GM13976 (cell line): ENCODE measurements at regions not wholly inside any gene's neighbourhood (a gene's known extent, or its start where the extent isn't known, plus 50 kb on each side); places are given as distances from the start of the nearest gene placed in this dataset.

ENCODE experiments used
- DNase-seq: peaks from one replicate; pipeline ENCODE4 v3.0.0; 2012; ENCODE audit warnings: low spot score
- in situ Hi-C: fragments of 300-500 bp; cut with MboI; formaldehyde crosslinking; loops from one replicate; pipeline ENCODE4 v1.12.0; 2022; ENCODE audit warnings: low sequenced_read_pairs, mixed read lengths, inconsistent platforms; ENCODE audit not compliant: unreplicated experiment
- TF ChIP-seq, protein P1 (sequence below): IDR thresholded peaks from 2 replicates; pipeline ENCODE4 v1.5.1; 2012; ENCODE audit warnings: borderline replicate concordance, mild to moderate bottlenecking; ENCODE audit not compliant: insufficient read depth; ENCODE audit errors: extremely low read depth, missing control alignments, control extremely low read depth

DNA sequence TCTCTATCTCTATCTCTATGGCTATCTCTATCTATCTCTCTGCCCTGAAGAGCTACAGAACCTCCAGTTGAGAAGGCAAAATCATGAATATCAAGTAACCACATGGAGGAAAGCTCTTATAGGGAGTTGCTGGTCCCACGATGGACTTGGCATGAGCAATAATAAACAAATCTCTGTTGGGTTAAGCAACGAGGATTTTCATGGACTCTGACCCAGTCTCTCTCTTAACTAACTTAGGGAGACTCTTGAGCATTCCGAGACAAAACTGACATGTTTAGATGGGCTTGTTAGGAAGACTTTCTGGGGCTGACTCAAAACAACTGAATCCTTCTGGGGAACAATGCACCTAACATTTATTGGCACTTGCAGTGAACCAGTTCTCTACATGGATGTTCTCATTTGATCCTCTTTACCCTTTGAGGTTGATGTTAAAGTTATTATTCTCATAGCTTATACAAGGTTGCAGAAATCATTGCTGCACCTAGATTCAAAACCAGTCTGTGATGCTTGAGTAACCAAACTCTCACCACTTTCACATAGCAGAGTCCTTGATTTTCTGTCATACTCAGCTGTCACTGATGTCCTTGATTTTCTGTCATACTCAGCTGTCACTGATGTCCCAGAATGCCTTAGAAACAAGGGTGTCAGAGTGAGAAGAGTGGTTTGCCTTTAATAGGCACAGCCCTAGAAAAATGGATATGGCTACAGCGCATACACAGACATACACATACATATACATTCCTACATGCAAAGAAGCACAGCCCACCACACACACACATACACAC, 354.6 kb upstream of the MAF start:
- DNase-seq = no peak
- TF ChIP-seq, protein P1, sequence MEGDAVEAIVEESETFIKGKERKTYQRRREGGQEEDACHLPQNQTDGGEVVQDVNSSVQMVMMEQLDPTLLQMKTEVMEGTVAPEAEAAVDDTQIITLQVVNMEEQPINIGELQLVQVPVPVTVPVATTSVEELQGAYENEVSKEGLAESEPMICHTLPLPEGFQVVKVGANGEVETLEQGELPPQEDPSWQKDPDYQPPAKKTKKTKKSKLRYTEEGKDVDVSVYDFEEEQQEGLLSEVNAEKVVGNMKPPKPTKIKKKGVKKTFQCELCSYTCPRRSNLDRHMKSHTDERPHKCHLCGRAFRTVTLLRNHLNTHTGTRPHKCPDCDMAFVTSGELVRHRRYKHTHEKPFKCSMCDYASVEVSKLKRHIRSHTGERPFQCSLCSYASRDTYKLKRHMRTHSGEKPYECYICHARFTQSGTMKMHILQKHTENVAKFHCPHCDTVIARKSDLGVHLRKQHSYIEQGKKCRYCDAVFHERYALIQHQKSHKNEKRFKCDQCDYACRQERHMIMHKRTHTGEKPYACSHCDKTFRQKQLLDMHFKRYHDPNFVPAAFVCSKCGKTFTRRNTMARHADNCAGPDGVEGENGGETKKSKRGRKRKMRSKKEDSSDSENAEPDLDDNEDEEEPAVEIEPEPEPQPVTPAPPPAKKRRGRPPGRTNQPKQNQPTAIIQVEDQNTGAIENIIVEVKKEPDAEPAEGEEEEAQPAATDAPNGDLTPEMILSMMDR = no peak
- in situ Hi-C loops = no loop called here

DNA sequence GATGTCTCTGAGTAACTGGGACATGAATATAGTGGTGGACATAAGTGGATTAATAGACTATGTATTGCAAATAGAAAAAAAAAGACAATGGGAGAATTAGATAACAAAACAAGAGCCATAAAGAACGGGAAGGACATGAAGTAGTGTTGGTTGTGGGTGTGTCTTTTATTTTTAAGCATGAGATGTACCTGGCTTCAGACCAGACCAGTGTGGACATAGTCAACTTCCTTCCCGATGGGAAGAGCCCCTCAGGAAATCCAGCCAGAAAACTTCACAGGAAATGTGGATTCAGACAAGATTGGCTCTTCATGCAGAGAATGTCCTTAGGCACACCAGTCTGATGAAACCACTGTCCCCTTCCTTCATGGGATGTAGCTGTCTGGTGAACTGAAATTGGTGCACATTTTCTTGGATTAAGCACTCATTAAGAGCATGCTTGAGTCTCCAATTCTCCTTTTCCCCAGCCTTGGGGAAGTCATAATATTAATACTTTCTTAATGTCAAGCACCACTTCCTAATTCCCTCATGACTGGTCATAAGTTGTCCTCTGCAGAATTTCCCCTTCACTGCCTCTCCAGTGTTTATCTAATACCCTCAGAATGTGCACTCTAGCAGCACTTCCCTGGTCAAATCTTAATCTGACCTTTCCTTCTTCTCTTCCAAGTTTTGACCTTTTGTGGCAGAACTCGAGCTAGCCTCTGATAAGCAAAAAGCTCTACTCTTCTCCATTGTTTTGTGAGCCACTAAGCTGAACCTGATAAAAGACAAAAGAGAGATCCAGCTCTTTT, 350.6 kb upstream of the MAF start:
- no peak for DNase-seq
- TF ChIP-seq, protein P1 = no peak
- in situ Hi-C loops = no loop called here

DNA sequence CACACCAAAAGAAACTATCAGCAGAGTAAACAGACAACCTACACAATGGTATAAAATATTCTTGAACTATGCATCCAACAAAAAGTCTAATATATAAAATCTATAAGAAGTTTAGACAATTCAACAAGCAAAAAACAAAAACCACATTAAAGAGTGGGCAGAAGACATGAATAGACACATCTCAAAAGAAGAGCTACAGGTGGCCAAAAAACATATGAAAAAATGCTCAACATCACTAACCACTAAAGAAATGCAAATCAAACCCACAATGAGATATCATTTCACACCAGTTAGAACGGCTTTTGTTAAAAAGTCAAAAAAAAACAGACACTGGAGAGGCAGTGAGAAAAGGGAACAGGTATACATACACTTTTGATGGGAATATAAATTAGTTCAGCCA, 348.9 kb upstream of the MAF start:
- TF ChIP-seq, protein P1 = no peak
- no peak for DNase-seq
- in situ Hi-C loops = no loop called here

DNA sequence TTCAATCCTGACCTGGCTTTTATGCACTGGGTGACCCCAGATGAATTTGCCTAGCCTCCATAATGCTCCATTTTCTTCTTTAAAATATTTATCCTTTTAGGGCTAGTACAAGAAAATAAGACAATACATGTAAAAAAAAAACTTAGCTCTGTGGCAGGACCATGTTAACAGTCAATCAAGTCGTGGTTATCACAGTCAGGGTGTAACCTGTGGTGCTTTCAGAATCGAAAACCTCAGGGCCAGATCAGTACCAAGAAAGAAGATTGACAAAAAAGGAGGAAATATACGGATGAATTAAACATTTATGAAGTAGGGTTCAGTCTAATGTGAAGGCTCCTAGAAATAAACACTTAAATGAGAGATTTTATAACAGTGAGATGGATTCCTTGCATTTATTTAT, 347.2 kb upstream of the MAF start:
- TF ChIP-seq, protein P1 = no peak
- in situ Hi-C loops = no loop called here
- no peak for DNase-seq

DNA sequence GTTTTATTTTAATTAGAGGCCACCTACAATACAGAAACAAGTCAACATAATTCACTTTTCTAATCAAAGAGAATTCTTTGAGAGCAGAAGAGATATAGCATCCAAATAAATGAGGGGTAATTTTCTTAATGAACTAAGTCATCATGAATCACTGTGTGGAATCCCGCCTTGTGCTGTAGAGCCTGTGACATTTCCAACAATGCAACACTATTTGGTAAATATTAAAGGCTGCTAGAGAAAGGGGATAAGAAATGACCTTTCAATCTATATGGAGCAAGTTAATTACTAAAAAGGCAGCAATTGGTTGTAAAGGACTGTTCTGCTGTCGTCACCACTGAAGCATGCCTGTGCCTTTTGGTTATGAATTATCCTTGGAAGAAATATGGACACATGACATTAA, 345.7 kb upstream of the MAF start:
- TF ChIP-seq, protein P1 = no peak
- in situ Hi-C loops = no loop called here
- DNase-seq = no peak

DNA sequence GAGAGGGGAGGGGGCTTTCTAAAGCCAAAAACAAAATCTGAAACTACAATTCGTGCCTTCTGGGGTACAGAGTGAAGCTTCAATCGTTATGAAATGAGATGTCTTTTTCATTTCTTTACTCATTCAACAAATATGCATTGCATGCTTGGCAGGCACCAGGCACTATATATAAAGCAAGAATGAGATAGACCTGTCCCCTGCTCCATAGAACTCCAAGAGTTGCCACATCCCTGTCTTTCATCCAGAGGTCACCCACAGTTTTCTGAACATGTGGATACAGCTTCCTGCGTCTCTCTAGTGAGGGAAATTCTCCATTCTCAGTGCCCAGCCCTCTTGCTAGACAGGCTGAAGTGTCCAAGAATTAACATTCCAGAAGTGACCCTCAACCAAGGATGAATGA, 343.2 kb upstream of the MAF start:
- in situ Hi-C loops = no loop called here
- DNase-seq = no peak

More for the DNA sequence above, 343.2 kb upstream of the MAF start:
- TF ChIP-seq, protein P1 = no peak
